WTC11 (cell line): ENCODE measurements at regions not wholly inside any gene's neighbourhood (a gene's known extent, or its start where the extent isn't known, plus 50 kb on each side); places are given as distances from the start of the nearest gene placed in this dataset.

Source experiments
- ATAC-seq: fragments of 200-7000 bp; cut with Tn5 transposase; 2 replicates; pipeline ENCODE4 v1.10.0; 2021; ENCODE audit warnings: mild to moderate bottlenecking, moderate library complexity
- CTCF ChIA-PET: fragments of 300-600 bp; sonication (Branson Sonifier 250); formaldehyde crosslinking; loops from one replicate; lab custom pipeline; 2021; ENCODE audit warnings: antibody characterized with exemption; lab: Charles Lee
- POLR2A ChIA-PET: fragments of 350-600 bp; sonication (Branson Sonifier 250); formaldehyde crosslinking; loops from one replicate; lab custom pipeline; 2021; ENCODE audit warnings: antibody characterized with exemption; lab: Charles Lee
- DNase-seq: peaks from one replicate; pipeline ENCODE4 v3.0.0; 2021; ENCODE audit warnings: low spot score
- H3K27ac Mint-ChIP-seq: 2 replicates; pipeline ENCODE4 v1.8.0; 2021; ENCODE audit warnings: mixed read lengths
- H3K27me3 Mint-ChIP-seq: 2 replicates; pipeline ENCODE4 v1.8.0; 2021; ENCODE audit warnings: low read depth, mild to moderate bottlenecking, moderate library complexity, mixed read lengths
- H3K36me3 Mint-ChIP-seq: 2 replicates; pipeline ENCODE4 v1.8.0; 2021; ENCODE audit warnings: mixed read lengths
- H3K4me1 Mint-ChIP-seq: 2 replicates; pipeline ENCODE4 v1.8.0; 2022; ENCODE audit warnings: mixed read lengths
- H3K4me3 Mint-ChIP-seq: 2 replicates; pipeline ENCODE4 v1.8.0; 2021; ENCODE audit warnings: mild to moderate bottlenecking, moderate library complexity, mixed read lengths
- H3K9me3 Mint-ChIP-seq: 2 replicates; pipeline ENCODE4 v1.8.0; 2021; ENCODE audit warnings: mixed read lengths
- CBFB ChIP-seq: sonication (generic); formaldehyde crosslinking; IDR thresholded peaks from 2 replicates; pipeline ENCODE4 v1.8.1; 2022; ENCODE audit warnings: mild to moderate bottlenecking, low read depth, missing genetic modification reagents
- GTF2I ChIP-seq: fragments of 250-450 bp; sonication (Bioruptor Pico); conservative IDR thresholded peaks from 2 replicates; pipeline ENCODE4 v1.4.0; 2021; ENCODE audit warnings: mild to moderate bottlenecking
- MXD4 ChIP-seq: fragments of 250-450 bp; sonication (Bioruptor Pico); IDR thresholded peaks from 2 replicates; pipeline ENCODE4 v1.8.0; 2021; ENCODE audit warnings: mild to moderate bottlenecking, moderate library complexity, borderline replicate concordance
- NFE2L1 ChIP-seq: sonication (generic); formaldehyde crosslinking; IDR thresholded peaks from 2 replicates; pipeline ENCODE4 v1.8.1; 2023; ENCODE audit warnings: missing genetic modification reagents
- NFYB ChIP-seq: sonication (generic); formaldehyde crosslinking; conservative IDR thresholded peaks from 2 replicates; pipeline ENCODE4 v1.8.0; 2022; ENCODE audit warnings: low read depth, missing genetic modification reagents
- NR1H2 ChIP-seq: sonication (generic); formaldehyde crosslinking; IDR thresholded peaks from 2 replicates; pipeline ENCODE4 v1.9.0; 2021; ENCODE audit warnings: mild to moderate bottlenecking, moderate library complexity, missing genetic modification reagents
- OVOL2 ChIP-seq: fragments of 250-450 bp; sonication (Bioruptor Pico); IDR thresholded peaks from 2 replicates; pipeline ENCODE4 v1.9.0; 2021; ENCODE audit warnings: mild to moderate bottlenecking, borderline replicate concordance
- SMAD3 ChIP-seq: sonication (generic); formaldehyde crosslinking; IDR thresholded peaks from 2 replicates; pipeline ENCODE4 v1.8.0; 2022; ENCODE audit warnings: missing genetic modification reagents, mild to moderate bottlenecking, borderline replicate concordance
- SP1 ChIP-seq: sonication (generic); formaldehyde crosslinking; conservative IDR thresholded peaks from 2 replicates; pipeline ENCODE4 v1.8.1; 2022; ENCODE audit warnings: missing genetic modification reagents
- TCF7 ChIP-seq: sonication (generic); formaldehyde crosslinking; IDR thresholded peaks from 2 replicates; pipeline ENCODE4 v1.8.0; 2022; ENCODE audit warnings: mild to moderate bottlenecking, low read depth, missing genetic modification reagents, moderate library complexity
- TP53 ChIP-seq: sonication (generic); formaldehyde crosslinking; IDR thresholded peaks from 2 replicates; pipeline ENCODE4 v1.8.1; 2023; ENCODE audit warnings: mild to moderate bottlenecking, missing genetic modification reagents
- ZBTB21 ChIP-seq: sonication (generic); formaldehyde crosslinking; IDR thresholded peaks from 2 replicates; pipeline ENCODE4 v1.8.1; 2023; ENCODE audit warnings: mild to moderate bottlenecking, missing genetic modification reagents, borderline replicate concordance
- ZNF138 ChIP-seq: sonication (generic); formaldehyde crosslinking; conservative IDR thresholded peaks from 2 replicates; pipeline ENCODE4 v1.8.1; 2022; ENCODE audit warnings: mild to moderate bottlenecking, moderate library complexity, missing genetic modification reagents
- ZNF219 ChIP-seq: sonication (generic); formaldehyde crosslinking; IDR thresholded peaks from 2 replicates; pipeline ENCODE4 v1.8.0; 2023; ENCODE audit warnings: missing genetic modification reagents, mild to moderate bottlenecking, borderline replicate concordance
- ZNF396 ChIP-seq: fragments of 250-450 bp; sonication (Bioruptor Pico); IDR thresholded peaks from 2 replicates; pipeline ENCODE4 v1.8.0; 2021; ENCODE audit warnings: mild to moderate bottlenecking, moderate library complexity, borderline replicate concordance
- ZNF416 ChIP-seq: fragments of 250-450 bp; sonication (Bioruptor Pico); IDR thresholded peaks from 2 replicates; pipeline ENCODE4 v1.9.0; 2021; ENCODE audit warnings: mild to moderate bottlenecking, inconsistent platforms
- TF ChIP-seq, protein P1 (sequence below): sonication (generic); formaldehyde crosslinking; IDR thresholded peaks from 2 replicates; pipeline ENCODE4 v1.8.1; 2022; ENCODE audit warnings: low read depth, missing genetic modification reagents, borderline replicate concordance
- TF ChIP-seq, protein P2 (sequence below): fragments of 250-450 bp; sonication (Bioruptor Pico); conservative IDR thresholded peaks from 2 replicates; pipeline ENCODE4 v1.9.0; 2021; ENCODE audit warnings: mild to moderate bottlenecking
- TF ChIP-seq, protein P3 (sequence below): fragments of 250-450 bp; sonication (Bioruptor Pico); IDR thresholded peaks from 2 replicates; pipeline ENCODE4 v1.9.0; 2021; ENCODE audit warnings: mild to moderate bottlenecking
- TF ChIP-seq, protein P4 (sequence below): fragments of 250-450 bp; sonication (Bioruptor Pico); IDR thresholded peaks from 2 replicates; pipeline ENCODE4 v2.1.2; 2022; ENCODE audit warnings: mild to moderate bottlenecking, moderate library complexity
- TF ChIP-seq, protein P5 (sequence below): fragments of 250-450 bp; sonication (Bioruptor Pico); IDR thresholded peaks from 2 replicates; pipeline ENCODE4 v1.9.0; 2021; ENCODE audit warnings: mild to moderate bottlenecking, borderline replicate concordance

DNA sequence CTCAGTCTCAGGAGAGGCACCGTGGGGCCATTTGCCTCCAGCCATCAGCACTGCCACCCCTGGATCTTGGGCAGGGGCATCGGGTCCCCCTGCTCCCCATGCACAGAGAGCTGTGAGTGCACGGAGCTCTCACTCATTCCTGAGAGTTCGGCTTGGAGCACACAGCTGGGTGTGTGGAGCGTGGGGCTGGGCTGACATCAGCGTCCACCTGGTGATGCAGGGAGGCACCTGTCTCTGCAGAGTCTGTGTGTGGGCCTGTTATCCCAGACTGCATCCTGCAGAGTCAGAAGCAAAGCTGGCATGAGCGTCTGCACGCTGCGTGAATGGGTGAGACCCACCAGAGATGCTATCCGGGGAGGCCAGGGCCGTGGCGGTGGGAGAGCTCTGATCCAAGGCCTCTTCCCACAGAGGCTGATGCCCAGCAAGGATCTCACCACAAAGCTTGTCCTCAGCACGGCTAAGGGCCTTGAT lies 248.8 kb upstream of the AFDN start (continued):
- TF ChIP-seq, protein P1, sequence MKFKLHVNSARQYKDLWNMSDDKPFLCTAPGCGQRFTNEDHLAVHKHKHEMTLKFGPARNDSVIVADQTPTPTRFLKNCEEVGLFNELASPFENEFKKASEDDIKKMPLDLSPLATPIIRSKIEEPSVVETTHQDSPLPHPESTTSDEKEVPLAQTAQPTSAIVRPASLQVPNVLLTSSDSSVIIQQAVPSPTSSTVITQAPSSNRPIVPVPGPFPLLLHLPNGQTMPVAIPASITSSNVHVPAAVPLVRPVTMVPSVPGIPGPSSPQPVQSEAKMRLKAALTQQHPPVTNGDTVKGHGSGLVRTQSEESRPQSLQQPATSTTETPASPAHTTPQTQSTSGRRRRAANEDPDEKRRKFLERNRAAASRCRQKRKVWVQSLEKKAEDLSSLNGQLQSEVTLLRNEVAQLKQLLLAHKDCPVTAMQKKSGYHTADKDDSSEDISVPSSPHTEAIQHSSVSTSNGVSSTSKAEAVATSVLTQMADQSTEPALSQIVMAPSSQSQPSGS = no peak
- TF ChIP-seq ZBTB21 (CRISPR knock-in tag) (no peak), TP53 (CRISPR knock-in tag) (no peak), OVOL2 (CRISPR knock-in tag) (no peak)
- TF ChIP-seq, protein P2, sequence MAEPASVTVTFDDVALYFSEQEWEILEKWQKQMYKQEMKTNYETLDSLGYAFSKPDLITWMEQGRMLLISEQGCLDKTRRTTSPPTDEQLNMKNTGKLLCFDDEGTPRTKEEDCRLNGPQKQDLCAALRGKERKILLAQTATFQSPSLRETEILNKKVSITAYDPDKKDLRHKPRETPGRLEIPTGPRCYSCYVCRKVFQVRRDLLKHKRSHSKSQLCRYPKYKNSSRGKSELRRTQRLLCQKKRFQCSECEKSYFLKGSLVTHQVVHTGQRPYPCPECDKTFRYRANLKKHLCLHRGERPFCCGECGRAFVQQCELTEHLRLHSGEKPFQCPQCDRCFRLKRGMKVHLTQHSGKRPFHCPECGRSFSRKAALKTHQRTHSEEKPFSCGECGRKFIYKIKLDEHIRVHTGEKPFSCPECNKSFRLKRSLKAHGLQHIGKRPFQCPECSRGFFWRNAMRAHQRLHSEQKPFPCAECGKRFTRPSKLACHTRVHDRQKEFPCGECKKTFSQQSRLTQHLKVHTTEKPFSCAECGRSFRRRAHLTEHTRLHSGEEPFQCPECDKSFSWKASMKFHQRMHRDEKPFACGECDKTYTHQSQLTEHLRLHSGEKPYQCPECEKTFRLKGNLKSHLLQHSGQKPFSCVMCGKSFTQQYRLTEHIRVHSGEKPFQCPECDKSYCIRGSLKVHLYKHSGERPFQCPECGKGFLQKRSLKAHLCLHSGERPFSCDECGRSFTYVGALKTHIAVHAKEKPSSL (CRISPR knock-in tag) = no peak
- TF ChIP-seq, protein P3, sequence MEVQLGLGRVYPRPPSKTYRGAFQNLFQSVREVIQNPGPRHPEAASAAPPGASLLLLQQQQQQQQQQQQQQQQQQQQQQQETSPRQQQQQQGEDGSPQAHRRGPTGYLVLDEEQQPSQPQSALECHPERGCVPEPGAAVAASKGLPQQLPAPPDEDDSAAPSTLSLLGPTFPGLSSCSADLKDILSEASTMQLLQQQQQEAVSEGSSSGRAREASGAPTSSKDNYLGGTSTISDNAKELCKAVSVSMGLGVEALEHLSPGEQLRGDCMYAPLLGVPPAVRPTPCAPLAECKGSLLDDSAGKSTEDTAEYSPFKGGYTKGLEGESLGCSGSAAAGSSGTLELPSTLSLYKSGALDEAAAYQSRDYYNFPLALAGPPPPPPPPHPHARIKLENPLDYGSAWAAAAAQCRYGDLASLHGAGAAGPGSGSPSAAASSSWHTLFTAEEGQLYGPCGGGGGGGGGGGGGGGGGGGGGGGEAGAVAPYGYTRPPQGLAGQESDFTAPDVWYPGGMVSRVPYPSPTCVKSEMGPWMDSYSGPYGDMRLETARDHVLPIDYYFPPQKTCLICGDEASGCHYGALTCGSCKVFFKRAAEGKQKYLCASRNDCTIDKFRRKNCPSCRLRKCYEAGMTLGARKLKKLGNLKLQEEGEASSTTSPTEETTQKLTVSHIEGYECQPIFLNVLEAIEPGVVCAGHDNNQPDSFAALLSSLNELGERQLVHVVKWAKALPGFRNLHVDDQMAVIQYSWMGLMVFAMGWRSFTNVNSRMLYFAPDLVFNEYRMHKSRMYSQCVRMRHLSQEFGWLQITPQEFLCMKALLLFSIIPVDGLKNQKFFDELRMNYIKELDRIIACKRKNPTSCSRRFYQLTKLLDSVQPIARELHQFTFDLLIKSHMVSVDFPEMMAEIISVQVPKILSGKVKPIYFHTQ (CRISPR knock-in tag) = no peak

DNA sequence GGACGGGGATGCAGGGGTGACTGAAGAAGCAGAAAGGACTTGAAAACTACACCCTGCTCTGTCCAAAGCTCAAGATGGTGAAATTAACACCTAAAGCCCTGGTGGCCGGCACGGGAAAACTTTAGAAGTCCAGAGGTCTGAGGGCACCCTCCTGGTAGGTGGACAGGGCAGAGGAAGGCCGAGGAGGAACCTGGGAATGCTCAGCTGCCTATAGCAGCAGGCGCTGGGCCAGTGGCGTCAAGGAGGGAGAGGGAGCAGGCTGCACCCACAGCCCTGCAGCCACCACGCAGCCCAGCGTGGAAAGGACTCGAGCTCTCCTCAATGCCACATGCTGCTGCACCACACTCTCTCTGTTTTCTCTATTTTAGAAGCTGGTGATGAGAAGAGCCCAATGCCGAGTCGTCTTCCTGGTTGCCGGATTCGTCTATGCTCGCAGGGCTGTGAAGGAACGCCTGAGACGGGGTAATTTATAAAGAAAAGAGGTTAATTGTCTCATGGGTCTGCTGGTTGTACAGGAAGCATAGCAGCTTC lies 248.3 kb upstream of the AFDN start:
- ChIA-PET CTCF (interaction anchor here (0.9 kb wide), 1 partner anchor 169 kb away, joined by 3 read pairs; no protein-coding TSS in a partner anchor), POLR2A (no interaction called here)
- peaks cover 4% of the 10 kb centered on the region for H3K27me3 Mint-ChIP-seq
- H3K27ac Mint-ChIP-seq = no peak overlapping the region
- no peak overlapping the region for H3K4me3 Mint-ChIP-seq
- H3K9me3 Mint-ChIP-seq = peaks cover 10% of the 10 kb centered on the region
- H3K4me1 Mint-ChIP-seq = peaks cover 11% of the 10 kb centered on the region; the same call in 1 of the 2 replicates
- H3K36me3 Mint-ChIP-seq = peaks cover 2% of the 10 kb centered on the region; the same call in 1 of the 2 replicates
- DNase-seq (no peak), ATAC-seq (no peak)
- TF ChIP-seq, protein P4, sequence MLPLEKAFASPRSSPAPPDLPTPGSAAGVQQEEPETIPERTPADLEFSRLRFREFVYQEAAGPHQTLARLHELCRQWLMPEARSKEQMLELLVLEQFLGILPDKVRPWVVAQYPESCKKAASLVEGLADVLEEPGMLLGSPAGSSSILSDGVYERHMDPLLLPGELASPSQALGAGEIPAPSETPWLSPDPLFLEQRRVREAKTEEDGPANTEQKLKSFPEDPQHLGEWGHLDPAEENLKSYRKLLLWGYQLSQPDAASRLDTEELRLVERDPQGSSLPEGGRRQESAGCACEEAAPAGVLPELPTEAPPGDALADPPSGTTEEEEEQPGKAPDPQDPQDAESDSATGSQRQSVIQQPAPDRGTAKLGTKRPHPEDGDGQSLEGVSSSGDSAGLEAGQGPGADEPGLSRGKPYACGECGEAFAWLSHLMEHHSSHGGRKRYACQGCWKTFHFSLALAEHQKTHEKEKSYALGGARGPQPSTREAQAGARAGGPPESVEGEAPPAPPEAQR (CRISPR knock-in tag) = no peak
- no peak for TF ChIP-seq SP1
- no peak for TF ChIP-seq TCF7 (CRISPR knock-in tag)
- TF ChIP-seq MXD4 (CRISPR knock-in tag) = no peak
- no peak for TF ChIP-seq SMAD3 (CRISPR knock-in tag)
- no peak for TF ChIP-seq CBFB (CRISPR knock-in tag)
- TF ChIP-seq, protein P2 (CRISPR knock-in tag) = no peak
- no peak for TF ChIP-seq NFYB (CRISPR knock-in tag)
- TF ChIP-seq NR1H2 (CRISPR knock-in tag) = no peak
- TF ChIP-seq, protein P5, sequence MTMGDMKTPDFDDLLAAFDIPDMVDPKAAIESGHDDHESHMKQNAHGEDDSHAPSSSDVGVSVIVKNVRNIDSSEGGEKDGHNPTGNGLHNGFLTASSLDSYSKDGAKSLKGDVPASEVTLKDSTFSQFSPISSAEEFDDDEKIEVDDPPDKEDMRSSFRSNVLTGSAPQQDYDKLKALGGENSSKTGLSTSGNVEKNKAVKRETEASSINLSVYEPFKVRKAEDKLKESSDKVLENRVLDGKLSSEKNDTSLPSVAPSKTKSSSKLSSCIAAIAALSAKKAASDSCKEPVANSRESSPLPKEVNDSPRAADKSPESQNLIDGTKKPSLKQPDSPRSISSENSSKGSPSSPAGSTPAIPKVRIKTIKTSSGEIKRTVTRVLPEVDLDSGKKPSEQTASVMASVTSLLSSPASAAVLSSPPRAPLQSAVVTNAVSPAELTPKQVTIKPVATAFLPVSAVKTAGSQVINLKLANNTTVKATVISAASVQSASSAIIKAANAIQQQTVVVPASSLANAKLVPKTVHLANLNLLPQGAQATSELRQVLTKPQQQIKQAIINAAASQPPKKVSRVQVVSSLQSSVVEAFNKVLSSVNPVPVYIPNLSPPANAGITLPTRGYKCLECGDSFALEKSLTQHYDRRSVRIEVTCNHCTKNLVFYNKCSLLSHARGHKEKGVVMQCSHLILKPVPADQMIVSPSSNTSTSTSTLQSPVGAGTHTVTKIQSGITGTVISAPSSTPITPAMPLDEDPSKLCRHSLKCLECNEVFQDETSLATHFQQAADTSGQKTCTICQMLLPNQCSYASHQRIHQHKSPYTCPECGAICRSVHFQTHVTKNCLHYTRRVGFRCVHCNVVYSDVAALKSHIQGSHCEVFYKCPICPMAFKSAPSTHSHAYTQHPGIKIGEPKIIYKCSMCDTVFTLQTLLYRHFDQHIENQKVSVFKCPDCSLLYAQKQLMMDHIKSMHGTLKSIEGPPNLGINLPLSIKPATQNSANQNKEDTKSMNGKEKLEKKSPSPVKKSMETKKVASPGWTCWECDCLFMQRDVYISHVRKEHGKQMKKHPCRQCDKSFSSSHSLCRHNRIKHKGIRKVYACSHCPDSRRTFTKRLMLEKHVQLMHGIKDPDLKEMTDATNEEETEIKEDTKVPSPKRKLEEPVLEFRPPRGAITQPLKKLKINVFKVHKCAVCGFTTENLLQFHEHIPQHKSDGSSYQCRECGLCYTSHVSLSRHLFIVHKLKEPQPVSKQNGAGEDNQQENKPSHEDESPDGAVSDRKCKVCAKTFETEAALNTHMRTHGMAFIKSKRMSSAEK (CRISPR knock-in tag) = no peak
- TF ChIP-seq ZNF219 = no peak
- no peak for TF ChIP-seq ZNF416 (CRISPR knock-in tag)
- no peak for TF ChIP-seq ZNF138 (CRISPR knock-in tag)
- TF ChIP-seq GTF2I = no peak
- no peak for TF ChIP-seq ZNF396 (CRISPR knock-in tag)
- TF ChIP-seq NFE2L1 (CRISPR knock-in tag) = no peak
